H9 (cell line): ENCODE measurements at regions not wholly inside any gene's neighbourhood (a gene's known extent, or its start where the extent isn't known, plus 50 kb on each side); places are given as distances from the start of the nearest gene placed in this dataset.

Experiments used
- DNase-seq: peaks from one replicate; pipeline ENCODE4 v3.0.0-alpha.2; 2017
- H2AFZ ChIP-seq: one replicate; pipeline ENCODE4 v1.6.1; 2013; ENCODE audit warnings: mild to moderate bottlenecking, low read length, control low read depth, moderate library complexity
- H2AK5ac ChIP-seq: 2 replicates; pipeline ENCODE4 v1.6.1; 2013; ENCODE audit warnings: low read length, control low read depth, mixed read lengths; ENCODE audit not compliant: insufficient read length
- H2BK120ac ChIP-seq: one replicate; pipeline ENCODE4 v1.6.1; 2013; ENCODE audit warnings: low read depth, mild to moderate bottlenecking, low read length, control low read depth, inconsistent platforms; ENCODE audit not compliant: poor library complexity, severe bottlenecking
- H2BK12ac ChIP-seq: 2 replicates; pipeline ENCODE4 v1.6.1; 2013; ENCODE audit warnings: low read length, control low read depth, mixed read lengths, low read depth; ENCODE audit not compliant: insufficient read length
- H2BK15ac ChIP-seq: 2 replicates; pipeline ENCODE4 v1.6.1; 2013; ENCODE audit warnings: low read depth, low read length, control low read depth
- H2BK20ac ChIP-seq: one replicate; pipeline ENCODE4 v1.6.1; 2013; ENCODE audit warnings: low read depth, mild to moderate bottlenecking, low read length, control low read depth, inconsistent platforms; ENCODE audit not compliant: poor library complexity, severe bottlenecking
- H2BK5ac ChIP-seq: 2 replicates; pipeline ENCODE4 v1.6.1; 2013; ENCODE audit warnings: low read length, control low read depth, mixed read lengths; ENCODE audit not compliant: insufficient read length
- H3K14ac ChIP-seq: 2 replicates; pipeline ENCODE4 v1.6.1; 2013; ENCODE audit warnings: low read length, control low read depth; ENCODE audit not compliant: insufficient read depth
- H3K18ac ChIP-seq: 2 replicates; pipeline ENCODE4 v1.6.1; 2013; ENCODE audit warnings: low read depth, mild to moderate bottlenecking, mixed read lengths, low read length, control low read depth; ENCODE audit not compliant: insufficient read length
- H3K23ac ChIP-seq: 2 replicates; pipeline ENCODE4 v1.6.1; 2013; ENCODE audit warnings: low read length, control low read depth, mixed read lengths, low read depth; ENCODE audit not compliant: insufficient read length
- H3K23me2 ChIP-seq: 2 replicates; pipeline ENCODE4 v1.6.1; 2013; ENCODE audit warnings: low read depth, mild to moderate bottlenecking, mixed read lengths, low read length, control low read depth; ENCODE audit not compliant: insufficient read length, poor library complexity, severe bottlenecking
- H3K27ac ChIP-seq: 2 replicates; pipeline ENCODE4 v1.5.1; 2013; ENCODE audit warnings: low read length, control low read depth, mixed read lengths, low read depth; ENCODE audit not compliant: insufficient read length
- H3K27me3 ChIP-seq: 2 replicates; pipeline ENCODE4 v1.6.1; 2013; ENCODE audit warnings: low read length, control low read depth, inconsistent platforms; ENCODE audit not compliant: insufficient read depth
- H3K4ac ChIP-seq: 2 replicates; pipeline ENCODE4 v1.6.1; 2013; ENCODE audit warnings: low read depth, mild to moderate bottlenecking, control low read depth, inconsistent platforms, low read length, moderate library complexity
- H3K4me1 ChIP-seq: 2 replicates; pipeline ENCODE4 v1.6.1; 2013; ENCODE audit warnings: low read length, control low read depth, inconsistent platforms; ENCODE audit not compliant: insufficient read depth
- H3K4me2 ChIP-seq: 2 replicates; pipeline ENCODE4 v1.6.1; 2013; ENCODE audit warnings: low read length, control low read depth, mixed read lengths; ENCODE audit not compliant: insufficient read length, insufficient read depth
- H3K56ac ChIP-seq: 2 replicates; pipeline ENCODE4 v1.6.1; 2013; ENCODE audit warnings: low read depth, mild to moderate bottlenecking, mixed read lengths, low read length, control low read depth; ENCODE audit not compliant: insufficient read length
- H3K79me1 ChIP-seq: 2 replicates; pipeline ENCODE4 v1.6.1; 2013; ENCODE audit warnings: low read depth, mild to moderate bottlenecking, moderate library complexity, low read length, control low read depth, inconsistent platforms; ENCODE audit not compliant: insufficient read depth, poor library complexity, severe bottlenecking
- H3K79me2 ChIP-seq: 2 replicates; pipeline ENCODE4 v1.6.1; 2013; ENCODE audit warnings: low read length, control low read depth, inconsistent platforms; ENCODE audit not compliant: insufficient read depth
- H3K9ac ChIP-seq: 2 replicates; pipeline ENCODE4 v1.6.1; 2013; ENCODE audit warnings: low read length, control low read depth, mixed read lengths; ENCODE audit not compliant: insufficient read length; ENCODE audit errors: extremely low read depth
- H3K9me3 ChIP-seq: one replicate; pipeline ENCODE4 v1.6.1; 2013; ENCODE audit warnings: low read depth, low read length, inconsistent platforms; ENCODE audit not compliant: control insufficient read depth
- H3T11ph ChIP-seq: one replicate; pipeline ENCODE4 v1.6.1; 2013; ENCODE audit warnings: mild to moderate bottlenecking, low read length, control low read depth, inconsistent platforms
- H4K20me1 ChIP-seq: one replicate; pipeline ENCODE4 v1.6.1; 2013; ENCODE audit not compliant: control insufficient read depth, insufficient read length, insufficient read depth
- H4K5ac ChIP-seq: 2 replicates; pipeline ENCODE4 v1.6.1; 2013; ENCODE audit warnings: low read depth, mild to moderate bottlenecking, mixed read lengths, low read length, control low read depth; ENCODE audit not compliant: insufficient read length
- H4K8ac ChIP-seq: replicated peaks from 2 replicates; pipeline ENCODE4 v1.6.1; 2013; ENCODE audit warnings: low read length, control low read depth, mixed read lengths, low read depth; ENCODE audit not compliant: insufficient read length
- H4K91ac ChIP-seq: 2 replicates; pipeline ENCODE4 v1.6.1; 2013; ENCODE audit warnings: low read depth, mild to moderate bottlenecking, moderate library complexity, mixed read lengths, low read length, control low read depth; ENCODE audit not compliant: insufficient read length
- H3K27ac Mint-ChIP-seq, 3 experiments: 2 replicates in 2 of 3; 3 replicates in 1 of 3; pipeline ENCODE4 v1.8.0; 2020 to 2021; ENCODE audit warnings: mixed read lengths in 3 of 3, mild to moderate bottlenecking in 1 of 3, moderate library complexity in 1 of 3
- H3K27me3 Mint-ChIP-seq: 2 replicates; pipeline ENCODE4 v1.8.0; 2021; ENCODE audit warnings: low read depth, mild to moderate bottlenecking, moderate library complexity, mixed read lengths
- H3K36me3 Mint-ChIP-seq, 3 experiments: 2 replicates in 2 of 3; 3 replicates in 1 of 3; pipeline ENCODE4 v1.8.0; 2020 to 2021; ENCODE audit warnings: low read depth in 3 of 3, mixed read lengths in 3 of 3; ENCODE audit not compliant: insufficient read depth in 1 of 3
- H3K4me1 Mint-ChIP-seq, 2 experiments: 2 replicates each; pipeline ENCODE4 v1.8.0; 2020; ENCODE audit warnings: mixed read lengths in 2 of 2
- H3K4me3 Mint-ChIP-seq, 2 experiments: 2 replicates in 1 of 2; 3 replicates in 1 of 2; pipeline ENCODE4 v1.8.0; 2020 to 2021; ENCODE audit warnings: mild to moderate bottlenecking in 2 of 2, mixed read lengths in 2 of 2, moderate library complexity in 1 of 2
- H3K9me3 Mint-ChIP-seq, 2 experiments: 2 replicates in 1 of 2; 3 replicates in 1 of 2; pipeline ENCODE4 v1.8.0; 2020; ENCODE audit warnings: mild to moderate bottlenecking in 2 of 2, mixed read lengths in 2 of 2, moderate library complexity in 1 of 2
- WGBS: extraction: QIAGEN DNeasy Blood & Tissue Kit; methylation state at CpG from one replicate; pipeline ENCODE4 v1.1.7; 2013; ENCODE audit warnings: missing lambda C conversion rate, low lambda C conversion rate, mixed read lengths; ENCODE audit not compliant: insufficient read length; ENCODE audit errors: extremely low coverage; 5-methylcytosine and 5-hydroxymethylcytosine counted together
- TF ChIP-seq, protein P1 (sequence below): fragments of 200-600 bp; sonication (generic); conservative IDR thresholded peaks from 3 replicates; pipeline ENCODE4 v1.8.0; 2021; ENCODE audit warnings: antibody characterized with exemption, mild to moderate bottlenecking

DNA sequence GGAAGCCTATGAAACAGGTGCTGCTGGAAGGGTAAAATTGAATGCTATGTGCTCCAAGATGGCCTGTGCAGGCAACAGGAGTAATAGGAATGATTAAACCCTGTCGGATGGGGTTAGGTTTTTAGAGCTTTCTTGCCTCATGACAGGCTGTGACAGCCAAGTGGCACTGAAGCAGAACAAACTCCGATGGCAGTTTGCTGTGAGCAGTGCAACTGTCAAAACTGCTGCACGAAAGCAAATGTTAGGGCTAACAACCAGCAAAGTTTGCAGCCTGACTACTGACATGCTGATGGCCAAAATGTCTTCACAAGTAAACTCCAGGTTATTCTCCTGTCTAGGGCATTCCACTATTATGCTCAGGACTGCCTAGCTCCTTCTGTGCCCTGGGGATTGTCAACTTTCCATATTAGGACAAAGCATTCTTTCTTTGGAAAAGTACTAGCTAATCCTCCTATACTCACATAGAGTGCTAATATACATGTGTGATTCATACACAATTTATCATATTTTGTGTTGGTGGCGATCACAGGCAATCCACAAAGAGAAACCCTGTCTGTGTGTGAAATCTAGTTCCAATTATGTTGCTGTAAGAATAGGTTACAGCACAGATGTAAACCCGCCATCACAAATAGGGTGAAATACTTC is 486.6 kb upstream of the TENM3 start:
- Histone ChIP-seq H3T11ph (no peak overlapping the region), H3K27ac (no peak overlapping the region), H3K18ac (no peak overlapping the region), H3K9me3 (no peaks in the 10 kb centered on the region), H3K23me2 (no peaks in the 10 kb centered on the region), H3K4me2 (no peak overlapping the region), H3K9ac (no peak overlapping the region), H2AK5ac (no peak overlapping the region), H3K4ac (no peak overlapping the region), H3K27me3 (no peaks in the 10 kb centered on the region), H4K91ac (no peak overlapping the region), H2BK20ac (no peak overlapping the region), H2BK5ac (no peak overlapping the region), H2BK12ac (no peak overlapping the region), H3K79me1 (no peaks in the 10 kb centered on the region), H3K23ac (no peak overlapping the region), H3K14ac (no peak overlapping the region), H4K20me1 (no peaks in the 10 kb centered on the region), H4K8ac (no peak overlapping the region), H2AFZ (no peak overlapping the region), H3K79me2 (no peaks in the 10 kb centered on the region), H2BK15ac (no peak overlapping the region), H2BK120ac (no peak overlapping the region), H3K56ac (no peak overlapping the region), H4K5ac (no peak overlapping the region), H3K4me1 (peaks cover 7% of the 10 kb centered on the region)
- no peaks in the 10 kb centered on the region for H3K27me3 Mint-ChIP-seq
- H3K4me1 Mint-ChIP-seq = peaks cover 16 to 25% of the 10 kb centered on the region in 2 experiments
- H3K36me3 Mint-ChIP-seq = no peaks in the 10 kb centered on the region
- H3K27ac Mint-ChIP-seq = no peak overlapping the region; a peak in 1 of 7 replicates
- WGBS = no CpG with 5 or more reads among the region's 5 CpGs
- no peak overlapping the region for H3K4me3 Mint-ChIP-seq
- no peak for DNase-seq
- no peaks in the 10 kb centered on the region for H3K9me3 Mint-ChIP-seq
- TF ChIP-seq, protein P1, sequence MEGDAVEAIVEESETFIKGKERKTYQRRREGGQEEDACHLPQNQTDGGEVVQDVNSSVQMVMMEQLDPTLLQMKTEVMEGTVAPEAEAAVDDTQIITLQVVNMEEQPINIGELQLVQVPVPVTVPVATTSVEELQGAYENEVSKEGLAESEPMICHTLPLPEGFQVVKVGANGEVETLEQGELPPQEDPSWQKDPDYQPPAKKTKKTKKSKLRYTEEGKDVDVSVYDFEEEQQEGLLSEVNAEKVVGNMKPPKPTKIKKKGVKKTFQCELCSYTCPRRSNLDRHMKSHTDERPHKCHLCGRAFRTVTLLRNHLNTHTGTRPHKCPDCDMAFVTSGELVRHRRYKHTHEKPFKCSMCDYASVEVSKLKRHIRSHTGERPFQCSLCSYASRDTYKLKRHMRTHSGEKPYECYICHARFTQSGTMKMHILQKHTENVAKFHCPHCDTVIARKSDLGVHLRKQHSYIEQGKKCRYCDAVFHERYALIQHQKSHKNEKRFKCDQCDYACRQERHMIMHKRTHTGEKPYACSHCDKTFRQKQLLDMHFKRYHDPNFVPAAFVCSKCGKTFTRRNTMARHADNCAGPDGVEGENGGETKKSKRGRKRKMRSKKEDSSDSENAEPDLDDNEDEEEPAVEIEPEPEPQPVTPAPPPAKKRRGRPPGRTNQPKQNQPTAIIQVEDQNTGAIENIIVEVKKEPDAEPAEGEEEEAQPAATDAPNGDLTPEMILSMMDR = no peak
